PFSK-1 (cell line): ENCODE measurements at regions not wholly inside any gene's neighbourhood (a gene's known extent, or its start where the extent isn't known, plus 50 kb on each side); places are given as distances from the start of the nearest gene placed in this dataset.

ENCODE experiments used
- FOXP2 ChIP-seq: optimal IDR thresholded peaks from 2 replicates; pipeline ENCODE3; 2011; ENCODE audit warnings: borderline replicate concordance, control low read depth, inconsistent platforms; ENCODE audit not compliant: insufficient read depth; ENCODE audit errors: extremely low read length, extremely low read depth
- POLR2AphosphoS5 ChIP-seq: IDR thresholded peaks from 2 replicates; pipeline ENCODE4 v1.6.1; 2012; ENCODE audit warnings: low read depth, mild to moderate bottlenecking, control low read depth, low read length, moderate library complexity
- SIN3A ChIP-seq: IDR thresholded peaks from 2 replicates; pipeline ENCODE4 v1.6.1; 2012; ENCODE audit warnings: mild to moderate bottlenecking, low read length, moderate library complexity, borderline replicate concordance; ENCODE audit not compliant: insufficient read depth
- TAF1 ChIP-seq: IDR thresholded peaks from 2 replicates; pipeline ENCODE4 v1.6.1; 2012; ENCODE audit warnings: low read length, control low read depth, borderline replicate concordance; ENCODE audit not compliant: insufficient read depth
- TF ChIP-seq, protein P1 (sequence below), 2 experiments: IDR thresholded peaks; 2 replicates each; pipeline versions ENCODE4 v1.6.1 to v1.8.0; 2011 to 2012; ENCODE audit warnings: low read depth in 2 of 2, low read length in 2 of 2, control low read depth in 1 of 2, inconsistent platforms in 1 of 2, mild to moderate bottlenecking in 1 of 2, moderate library complexity in 1 of 2; ENCODE audit not compliant: insufficient read depth in 1 of 2

DNA sequence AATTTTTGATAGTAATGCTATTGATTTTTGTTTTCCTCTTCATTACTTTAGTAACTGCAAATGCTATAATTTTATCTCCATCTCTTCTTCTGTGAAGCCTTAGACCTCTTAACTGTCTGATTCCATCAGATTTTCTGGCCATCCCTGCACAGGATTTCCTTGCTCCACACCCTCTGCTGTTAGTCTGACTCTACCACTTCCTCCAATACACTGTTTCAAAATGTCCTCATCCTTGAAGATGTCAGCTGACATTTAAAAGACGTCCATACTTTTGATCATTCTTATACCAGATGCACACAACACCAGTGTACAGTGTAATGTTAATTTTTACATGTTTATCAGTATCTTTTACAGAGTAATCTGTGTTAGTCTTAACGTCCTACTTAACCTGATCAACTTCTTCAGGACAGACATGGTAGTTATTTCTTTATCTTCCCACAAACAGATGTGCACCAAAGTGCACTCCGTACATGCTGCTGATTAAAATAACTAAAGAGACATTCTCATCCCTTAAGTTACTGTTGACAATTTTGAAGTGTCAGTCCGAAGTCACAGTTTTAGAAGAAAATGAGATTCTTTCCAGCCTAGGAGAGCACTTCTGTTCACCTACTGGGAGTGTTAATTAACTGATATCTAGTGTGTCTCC, 102.4 kb upstream of the RASGRP1 start:
- TF ChIP-seq SIN3A (no peak), TAF1 (no peak), FOXP2 (no peak), POLR2AphosphoS5 (no peak)
- TF ChIP-seq, protein P1, sequence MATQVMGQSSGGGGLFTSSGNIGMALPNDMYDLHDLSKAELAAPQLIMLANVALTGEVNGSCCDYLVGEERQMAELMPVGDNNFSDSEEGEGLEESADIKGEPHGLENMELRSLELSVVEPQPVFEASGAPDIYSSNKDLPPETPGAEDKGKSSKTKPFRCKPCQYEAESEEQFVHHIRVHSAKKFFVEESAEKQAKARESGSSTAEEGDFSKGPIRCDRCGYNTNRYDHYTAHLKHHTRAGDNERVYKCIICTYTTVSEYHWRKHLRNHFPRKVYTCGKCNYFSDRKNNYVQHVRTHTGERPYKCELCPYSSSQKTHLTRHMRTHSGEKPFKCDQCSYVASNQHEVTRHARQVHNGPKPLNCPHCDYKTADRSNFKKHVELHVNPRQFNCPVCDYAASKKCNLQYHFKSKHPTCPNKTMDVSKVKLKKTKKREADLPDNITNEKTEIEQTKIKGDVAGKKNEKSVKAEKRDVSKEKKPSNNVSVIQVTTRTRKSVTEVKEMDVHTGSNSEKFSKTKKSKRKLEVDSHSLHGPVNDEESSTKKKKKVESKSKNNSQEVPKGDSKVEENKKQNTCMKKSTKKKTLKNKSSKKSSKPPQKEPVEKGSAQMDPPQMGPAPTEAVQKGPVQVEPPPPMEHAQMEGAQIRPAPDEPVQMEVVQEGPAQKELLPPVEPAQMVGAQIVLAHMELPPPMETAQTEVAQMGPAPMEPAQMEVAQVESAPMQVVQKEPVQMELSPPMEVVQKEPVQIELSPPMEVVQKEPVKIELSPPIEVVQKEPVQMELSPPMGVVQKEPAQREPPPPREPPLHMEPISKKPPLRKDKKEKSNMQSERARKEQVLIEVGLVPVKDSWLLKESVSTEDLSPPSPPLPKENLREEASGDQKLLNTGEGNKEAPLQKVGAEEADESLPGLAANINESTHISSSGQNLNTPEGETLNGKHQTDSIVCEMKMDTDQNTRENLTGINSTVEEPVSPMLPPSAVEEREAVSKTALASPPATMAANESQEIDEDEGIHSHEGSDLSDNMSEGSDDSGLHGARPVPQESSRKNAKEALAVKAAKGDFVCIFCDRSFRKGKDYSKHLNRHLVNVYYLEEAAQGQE (IDR thresholded peaks at IDR 0.05; ENCODE audit: insufficient read depth in 1 of 2, low read depth in 2 of 2, low read length in 2 of 2), result no peak

- TF ChIP-seq SIN3A (no peak), TAF1 (no peak), POLR2AphosphoS5 (no peak), FOXP2 (no peak)
- TF ChIP-seq, protein P1 (IDR thresholded peaks at IDR 0.05; ENCODE audit: insufficient read depth in 1 of 2, low read depth in 2 of 2, low read length in 2 of 2), result no peak
Observed at GRCh38 chr15:38667890-38668850, 103.6 kb upstream of the RASGRP1 start.

GRCh38 chr15:38668898-38669391, 104.3 kb upstream of the RASGRP1 start:
- TF ChIP-seq, protein P1 (IDR thresholded peaks at IDR 0.05; ENCODE audit: insufficient read depth in 1 of 2, low read depth in 2 of 2, low read length in 2 of 2), result no peak
- TF ChIP-seq FOXP2, result no peak
- no peak for TF ChIP-seq TAF1
- TF ChIP-seq SIN3A, result no peak
- no peak for TF ChIP-seq POLR2AphosphoS5

DNA sequence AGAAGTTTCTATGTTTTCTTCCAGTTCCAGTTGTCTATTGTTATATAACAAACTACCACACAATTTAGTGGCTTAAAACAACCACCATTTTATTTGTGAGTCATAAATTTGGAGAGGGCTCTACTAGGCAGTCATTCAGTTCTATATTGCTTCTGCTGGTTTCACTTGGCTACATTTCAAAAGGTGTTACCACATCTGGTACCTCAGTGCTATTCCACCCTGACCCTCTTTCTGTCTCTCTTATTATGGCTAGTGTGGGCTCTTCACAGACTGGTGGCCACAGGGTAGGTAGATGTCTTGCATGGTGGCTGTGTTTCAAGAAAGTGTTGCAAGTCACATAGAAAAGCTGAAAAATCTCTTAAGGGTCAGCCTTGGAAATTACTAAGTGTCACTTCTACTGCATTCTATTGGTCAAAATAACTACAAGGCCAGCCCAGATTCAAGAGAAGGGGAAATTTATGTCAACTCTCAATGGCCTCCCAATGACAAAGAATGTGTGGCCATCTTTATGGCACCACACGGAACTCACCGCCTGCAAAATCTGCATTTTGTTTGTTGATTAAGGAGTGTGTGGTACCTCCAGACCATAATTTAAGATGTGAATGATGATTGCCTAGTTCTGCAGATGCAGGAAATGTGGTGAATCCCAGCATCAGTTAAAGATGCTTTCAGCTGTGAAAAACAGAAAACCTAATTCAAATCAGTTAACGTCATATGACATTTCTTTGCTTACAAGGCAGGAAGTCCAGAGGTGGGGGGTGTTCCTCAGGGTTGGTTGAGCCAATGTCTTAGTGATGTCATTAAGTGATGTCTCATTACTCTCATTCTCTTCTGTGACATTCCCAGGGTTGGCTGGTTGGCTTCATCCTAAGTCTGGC, 105.8 kb upstream of the RASGRP1 start:
- no peak for TF ChIP-seq TAF1

DNA sequence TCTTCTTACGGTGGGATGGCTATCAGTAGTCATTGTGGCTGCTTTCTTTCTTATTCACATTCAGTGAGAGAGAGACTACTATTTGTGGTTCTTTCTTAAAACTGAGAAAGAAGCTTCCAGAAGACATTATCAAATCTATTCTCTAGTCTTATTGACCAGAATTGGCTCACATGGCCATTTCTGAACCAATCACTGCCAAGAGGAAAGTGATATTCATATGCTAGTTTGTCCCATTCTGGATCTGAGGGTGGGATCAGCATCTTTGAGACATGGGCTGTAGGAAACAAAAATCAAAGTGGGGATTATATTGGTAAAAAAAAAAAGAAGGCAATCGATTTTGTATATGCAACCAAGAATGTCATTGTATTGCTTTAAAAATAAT, 106.4 kb upstream of the RASGRP1 start:
- TF ChIP-seq SIN3A, result no peak
- no peak for TF ChIP-seq FOXP2
- TF ChIP-seq, protein P1 (IDR thresholded peaks at IDR 0.05; ENCODE audit: insufficient read depth in 1 of 2, low read depth in 2 of 2, low read length in 2 of 2), result no peak
- no peak for TF ChIP-seq POLR2AphosphoS5
- TF ChIP-seq TAF1, result no peak
